ENCODE measurements at regions not wholly inside any gene's neighbourhood (a gene's known extent, or its start where the extent isn't known, plus 50 kb on each side); places are given as distances from the start of the nearest gene placed in this dataset.
"Not testable (repeated sequence)": the region's sequence is repeated elsewhere in the genome, so short reads cannot be mapped to it uniquely, and the experiment has no call there.

DNA sequence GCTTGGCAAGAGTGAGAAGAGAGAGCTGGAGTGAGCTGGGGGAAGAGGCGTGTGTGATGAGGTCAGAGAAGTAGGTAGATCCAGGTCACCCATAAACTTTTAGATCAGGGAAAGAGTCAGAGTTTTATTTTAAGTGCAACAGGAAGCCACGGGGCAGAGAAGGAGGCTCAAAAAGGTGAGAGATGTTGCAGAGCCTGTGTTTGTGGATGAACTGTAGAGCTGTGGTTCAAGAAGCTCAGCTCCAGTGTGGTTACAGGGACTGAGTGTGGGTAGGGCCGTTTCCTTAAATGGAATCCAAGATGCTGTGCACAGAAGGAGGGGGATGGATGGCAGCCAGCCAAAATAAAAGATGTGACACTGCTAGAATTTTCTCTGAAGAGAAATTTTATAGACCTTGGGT, 337.2 kb downstream of the SATB1 start:
- peaks cover 7% of the 10 kb centered on the region for H3K4me1 ChIP-seq (ENCODE audit: control insufficient read depth, insufficient read depth, low read length)
- no peaks in the 10 kb centered on the region for H3K36me3 ChIP-seq (ENCODE audit: control insufficient read depth, insufficient read depth, low read length)
- no peaks in the 10 kb centered on the region for H3K9me3 ChIP-seq (ENCODE audit: control insufficient read depth, low read length)
- no peak overlapping the region for H3K27ac ChIP-seq (ENCODE audit: insufficient read depth, low read depth, low read length, poor library complexity, severe bottlenecking)
- H3K27me3 ChIP-seq (ENCODE audit: control insufficient read depth, insufficient read depth, low read length, poor library complexity, severe bottlenecking) = no peaks in the 10 kb centered on the region
- 87 to 90% methylated on average over 3 of the region's 3 CpGs for WGBS, 2 experiments
- H3K4me3 ChIP-seq (ENCODE audit: insufficient read depth, low read depth, low read length) = no peak overlapping the region

DNA sequence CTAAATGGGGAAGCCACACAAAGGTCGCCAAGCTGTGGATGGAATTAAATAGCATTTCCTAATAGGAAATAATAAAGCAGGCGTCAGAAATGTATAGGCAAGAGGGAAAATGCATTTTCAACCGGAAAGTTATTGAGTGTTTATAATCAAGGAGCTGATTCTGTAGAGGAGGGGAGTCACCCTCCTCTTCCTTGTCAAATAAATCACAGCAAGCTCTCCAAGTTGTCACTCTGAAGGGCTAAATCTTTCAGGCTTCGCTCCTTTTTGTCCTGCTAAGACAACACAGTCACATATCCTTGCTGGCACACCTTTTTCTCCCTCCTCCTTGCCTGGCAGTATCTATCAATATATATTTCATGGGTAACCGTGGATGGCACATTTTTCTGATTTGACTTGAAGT, 338.4 kb downstream of the SATB1 start:
- no peak overlapping the region for H3K27ac ChIP-seq (ENCODE audit: insufficient read depth, low read depth, low read length, poor library complexity, severe bottlenecking)
- WGBS, 2 experiments = 90 to 93% methylated on average over 5 of the region's 5 CpGs
- H3K36me3 ChIP-seq (ENCODE audit: control insufficient read depth, insufficient read depth, low read length) = no peaks in the 10 kb centered on the region
- no peaks in the 10 kb centered on the region for H3K27me3 ChIP-seq (ENCODE audit: control insufficient read depth, insufficient read depth, low read length, poor library complexity, severe bottlenecking)
- no peak overlapping the region for H3K4me3 ChIP-seq (ENCODE audit: insufficient read depth, low read depth, low read length)
- peaks cover 7% of the 10 kb centered on the region for H3K4me1 ChIP-seq (ENCODE audit: control insufficient read depth, insufficient read depth, low read length)
- H3K9me3 ChIP-seq (ENCODE audit: control insufficient read depth, low read length) = no peaks in the 10 kb centered on the region

- WGBS, 2 experiments = 82 to 86% methylated on average over 7 of the region's 7 CpGs
- no peaks in the 10 kb centered on the region for H3K36me3 ChIP-seq (ENCODE audit: control insufficient read depth, insufficient read depth, low read length)
- H3K4me3 ChIP-seq (ENCODE audit: insufficient read depth, low read depth, low read length) = no peak overlapping the region
- peaks cover 7% of the 10 kb centered on the region for H3K4me1 ChIP-seq (ENCODE audit: control insufficient read depth, insufficient read depth, low read length)
- no peaks in the 10 kb centered on the region for H3K27me3 ChIP-seq (ENCODE audit: control insufficient read depth, insufficient read depth, low read length, poor library complexity, severe bottlenecking)
- no peaks in the 10 kb centered on the region for H3K9me3 ChIP-seq (ENCODE audit: control insufficient read depth, low read length)
- no peak overlapping the region for H3K27ac ChIP-seq (ENCODE audit: insufficient read depth, low read depth, low read length, poor library complexity, severe bottlenecking)
Measured at GRCh38 chr3:18086078-18086477, 339.1 kb downstream of the SATB1 start.

- Histone ChIP-seq H3K36me3 (ENCODE audit: control insufficient read depth, insufficient read depth, low read length) (no peaks in the 10 kb centered on the region), H3K4me3 (ENCODE audit: insufficient read depth, low read depth, low read length) (no peak overlapping the region), H3K27ac (ENCODE audit: insufficient read depth, low read depth, low read length, poor library complexity, severe bottlenecking) (no peak overlapping the region), H3K4me1 (ENCODE audit: control insufficient read depth, insufficient read depth, low read length) (peaks cover 7% of the 10 kb centered on the region), H3K27me3 (ENCODE audit: control insufficient read depth, insufficient read depth, low read length, poor library complexity, severe bottlenecking) (no peaks in the 10 kb centered on the region), H3K9me3 (ENCODE audit: control insufficient read depth, low read length) (no peaks in the 10 kb centered on the region)
- WGBS, 2 experiments = 86 to 89% methylated on average over 4 of the region's 4 CpGs
Measured at GRCh38 chr3:18085429-18085828, 339.7 kb downstream of the SATB1 start.

- WGBS, 2 experiments = 93 to 100% methylated on average over 1 of the region's 1 CpG
Measured at GRCh38 chr3:18083273-18083590, 340.8 kb upstream of the TBC1D5 start.

DNA sequence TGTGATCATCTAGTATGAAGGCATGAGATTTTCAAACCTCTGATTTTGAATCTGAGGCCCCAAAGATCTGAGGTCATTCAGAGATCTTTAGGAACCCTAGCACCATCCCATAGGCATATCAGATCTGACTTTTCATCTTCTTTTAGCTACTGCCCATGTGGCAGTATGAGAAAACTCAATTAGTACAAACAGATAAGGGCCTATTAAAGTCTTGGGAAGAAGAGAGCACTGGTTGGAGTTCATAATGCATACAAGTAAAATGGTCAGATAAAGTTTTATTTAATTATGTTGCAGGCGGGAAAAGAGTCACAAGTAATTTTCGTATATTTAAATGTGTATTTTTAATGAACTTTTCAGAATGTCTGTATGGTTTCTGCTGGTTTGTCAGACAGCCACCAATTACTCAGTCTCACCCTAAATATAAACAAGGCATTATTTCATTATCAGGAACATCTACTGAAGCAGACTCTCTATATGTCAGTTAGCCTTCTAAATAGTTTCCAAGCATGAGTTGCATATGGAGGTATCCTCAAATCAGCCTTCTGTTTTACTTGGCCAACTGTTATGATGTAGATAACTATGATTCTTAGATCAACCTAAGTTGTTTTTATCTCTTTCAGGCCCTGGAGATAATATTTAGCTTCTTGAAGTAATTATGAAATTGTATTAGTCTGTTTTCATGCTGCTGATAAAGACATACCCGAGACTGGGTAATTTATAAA, 340.3 kb upstream of the TBC1D5 start:
- no peaks in the 10 kb centered on the region for H3K36me3 ChIP-seq (ENCODE audit: control insufficient read depth, insufficient read depth, low read length)
- 89 to 97% methylated on average over 3 of the region's 3 CpGs for WGBS, 2 experiments
- no peak overlapping the region for H3K27ac ChIP-seq (ENCODE audit: insufficient read depth, low read depth, low read length, poor library complexity, severe bottlenecking)
- no peak overlapping the region for H3K4me3 ChIP-seq (ENCODE audit: insufficient read depth, low read depth, low read length)
- no peaks in the 10 kb centered on the region for H3K9me3 ChIP-seq (ENCODE audit: control insufficient read depth, low read length)
- H3K27me3 ChIP-seq (ENCODE audit: control insufficient read depth, insufficient read depth, low read length, poor library complexity, severe bottlenecking) = no peaks in the 10 kb centered on the region
- peaks cover 7% of the 10 kb centered on the region for H3K4me1 ChIP-seq (ENCODE audit: control insufficient read depth, insufficient read depth, low read length)

More at GRCh38 chr3:18083273-18083590, 340.8 kb upstream of the TBC1D5 start:
- not testable (repeated sequence) for H3K4me1 ChIP-seq (ENCODE audit: control insufficient read depth, insufficient read depth, low read length); H3K4me3 ChIP-seq (ENCODE audit: insufficient read depth, low read depth, low read length); H3K9me3 ChIP-seq (ENCODE audit: control insufficient read depth, low read length); H3K27me3 ChIP-seq (ENCODE audit: control insufficient read depth, insufficient read depth, low read length, poor library complexity, severe bottlenecking); H3K27ac ChIP-seq (ENCODE audit: insufficient read depth, low read depth, low read length, poor library complexity, severe bottlenecking); H3K36me3 ChIP-seq (ENCODE audit: control insufficient read depth, insufficient read depth, low read length)

DNA sequence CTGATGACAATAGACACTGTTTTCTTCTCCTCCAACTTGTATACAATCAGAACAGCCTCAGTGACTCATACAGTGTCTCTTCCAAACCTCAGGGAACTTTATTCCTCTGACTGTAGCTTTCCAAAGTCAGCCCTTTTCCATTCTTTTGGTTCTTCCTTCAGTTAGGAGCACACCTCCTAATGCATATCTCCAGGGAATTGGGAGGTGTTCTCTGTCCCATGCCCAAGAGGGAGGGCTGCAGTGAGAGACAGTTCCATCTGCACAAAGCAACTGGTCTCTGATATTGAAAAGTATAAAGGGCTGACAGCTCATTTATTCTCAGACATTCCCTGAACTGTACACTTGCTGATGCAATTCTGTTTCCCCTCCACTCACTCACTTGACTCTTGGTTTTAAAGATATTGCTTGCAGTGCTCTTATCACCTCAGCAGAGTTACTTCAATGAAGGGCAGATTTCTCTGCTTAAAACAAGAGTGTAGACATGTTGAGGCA, 337.8 kb upstream of the TBC1D5 start:
- H3K27ac ChIP-seq (ENCODE audit: insufficient read depth, low read depth, low read length, poor library complexity, severe bottlenecking) = no peak overlapping the region
- no peaks in the 10 kb centered on the region for H3K36me3 ChIP-seq (ENCODE audit: control insufficient read depth, insufficient read depth, low read length)
- H3K4me1 ChIP-seq (ENCODE audit: control insufficient read depth, insufficient read depth, low read length) = no peaks in the 10 kb centered on the region
- no peaks in the 10 kb centered on the region for H3K9me3 ChIP-seq (ENCODE audit: control insufficient read depth, low read length)
- no peak overlapping the region for H3K4me3 ChIP-seq (ENCODE audit: insufficient read depth, low read depth, low read length)
- no peaks in the 10 kb centered on the region for H3K27me3 ChIP-seq (ENCODE audit: control insufficient read depth, insufficient read depth, low read length, poor library complexity, severe bottlenecking)

- 89 to 99% methylated on average over 2 to 3 of the region's 3 CpGs for WGBS, 2 experiments
- H3K9me3 ChIP-seq (ENCODE audit: control insufficient read depth, low read length) = no peaks in the 10 kb centered on the region
- no peak overlapping the region for H3K4me3 ChIP-seq (ENCODE audit: insufficient read depth, low read depth, low read length)
- H3K4me1 ChIP-seq (ENCODE audit: control insufficient read depth, insufficient read depth, low read length) = no peaks in the 10 kb centered on the region
- H3K27ac ChIP-seq (ENCODE audit: insufficient read depth, low read depth, low read length, poor library complexity, severe bottlenecking) = no peak overlapping the region
- H3K36me3 ChIP-seq (ENCODE audit: control insufficient read depth, insufficient read depth, low read length) = no peaks in the 10 kb centered on the region
- no peaks in the 10 kb centered on the region for H3K27me3 ChIP-seq (ENCODE audit: control insufficient read depth, insufficient read depth, low read length, poor library complexity, severe bottlenecking)
Measured at GRCh38 chr3:18079739-18080138, 337.3 kb upstream of the TBC1D5 start.

- Histone ChIP-seq H3K27me3 (ENCODE audit: control insufficient read depth, insufficient read depth, low read length, poor library complexity, severe bottlenecking) (no peaks in the 10 kb centered on the region), H3K4me1 (ENCODE audit: control insufficient read depth, insufficient read depth, low read length) (no peaks in the 10 kb centered on the region), H3K9me3 (ENCODE audit: control insufficient read depth, low read length) (no peaks in the 10 kb centered on the region), H3K36me3 (ENCODE audit: control insufficient read depth, insufficient read depth, low read length) (no peaks in the 10 kb centered on the region), H3K4me3 (ENCODE audit: insufficient read depth, low read depth, low read length) (no peak overlapping the region), H3K27ac (ENCODE audit: insufficient read depth, low read depth, low read length, poor library complexity, severe bottlenecking) (no peak overlapping the region)
- 96 to 100% methylated on average over 2 to 3 of the region's 3 CpGs for WGBS, 2 experiments
Measured at GRCh38 chr3:18079062-18079461, 336.6 kb upstream of the TBC1D5 start.

DNA sequence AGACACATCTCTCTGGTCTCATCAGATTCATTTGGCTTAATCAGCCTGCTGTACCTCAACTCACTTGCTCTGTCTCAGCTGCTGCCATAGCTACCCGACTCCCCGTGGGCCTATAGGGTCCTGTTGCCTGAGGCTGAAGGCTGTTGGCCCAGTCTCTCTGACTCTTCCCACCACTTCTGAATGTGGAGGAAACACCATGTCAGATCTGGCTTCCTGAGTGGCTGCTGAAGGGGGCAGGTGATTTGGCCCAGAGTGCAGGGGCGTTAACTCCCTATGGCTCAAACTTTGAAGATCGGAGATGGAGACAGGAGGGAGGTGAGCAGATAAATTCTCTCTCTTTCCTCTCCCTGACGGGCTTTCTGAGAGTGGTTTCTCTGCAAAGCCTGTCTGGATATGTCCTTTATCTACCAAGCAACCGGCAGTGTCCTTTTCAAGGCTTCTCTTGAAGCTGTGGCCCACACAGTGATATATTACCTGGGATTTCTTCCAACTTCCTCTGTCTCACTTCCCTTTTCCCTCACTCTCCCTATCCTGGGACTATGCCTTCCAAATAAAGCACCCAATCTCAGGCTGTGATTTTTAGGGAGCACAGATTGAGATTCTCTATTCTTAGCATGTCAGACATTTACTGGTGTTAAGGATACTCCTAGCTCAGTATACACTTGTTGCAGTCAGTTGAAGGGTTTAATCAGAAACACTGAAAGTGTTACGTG, 334.9 kb upstream of the TBC1D5 start:
- Histone ChIP-seq H3K27ac (ENCODE audit: insufficient read depth, low read depth, low read length, poor library complexity, severe bottlenecking) (no peak overlapping the region), H3K9me3 (ENCODE audit: control insufficient read depth, low read length) (no peaks in the 10 kb centered on the region), H3K4me3 (ENCODE audit: insufficient read depth, low read depth, low read length) (no peak overlapping the region), H3K4me1 (ENCODE audit: control insufficient read depth, insufficient read depth, low read length) (no peaks in the 10 kb centered on the region), H3K36me3 (ENCODE audit: control insufficient read depth, insufficient read depth, low read length) (no peaks in the 10 kb centered on the region), H3K27me3 (ENCODE audit: control insufficient read depth, insufficient read depth, low read length, poor library complexity, severe bottlenecking) (no peaks in the 10 kb centered on the region)
- 77 to 83% methylated on average over 7 of the region's 7 CpGs for WGBS, 2 experiments
